ENCODE measurements at regions not wholly inside any gene's neighbourhood (a gene's known extent, or its start where the extent isn't known, plus 50 kb on each side); places are given as distances from the start of the nearest gene placed in this dataset.

- no peak for DNase-seq (ENCODE audit: low spot score)
These were observed 169.2 kb downstream of the NOC3L start for GRCh38 chr10:94193466-94193924.

DNA sequence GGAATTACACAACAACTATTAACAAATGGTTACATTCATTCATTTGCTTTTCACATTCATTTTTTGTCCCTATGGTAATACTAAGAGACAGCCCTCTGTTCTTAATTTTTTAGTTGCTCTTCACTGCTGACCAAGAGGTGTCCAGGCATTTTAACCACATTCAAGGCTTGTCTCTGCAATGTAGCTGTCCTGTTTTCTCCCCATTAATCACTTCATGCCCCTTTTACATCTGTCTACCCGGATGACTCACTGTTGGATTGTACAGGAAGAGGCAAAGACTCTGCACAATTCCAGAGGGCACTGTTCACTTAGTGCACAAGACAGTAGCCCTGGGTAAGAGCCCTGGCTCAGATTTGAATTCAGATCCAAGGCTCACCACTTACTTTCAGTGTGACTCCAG lies 168.5 kb downstream of the NOC3L start:
- no peak for DNase-seq (ENCODE audit: low spot score)

DNA sequence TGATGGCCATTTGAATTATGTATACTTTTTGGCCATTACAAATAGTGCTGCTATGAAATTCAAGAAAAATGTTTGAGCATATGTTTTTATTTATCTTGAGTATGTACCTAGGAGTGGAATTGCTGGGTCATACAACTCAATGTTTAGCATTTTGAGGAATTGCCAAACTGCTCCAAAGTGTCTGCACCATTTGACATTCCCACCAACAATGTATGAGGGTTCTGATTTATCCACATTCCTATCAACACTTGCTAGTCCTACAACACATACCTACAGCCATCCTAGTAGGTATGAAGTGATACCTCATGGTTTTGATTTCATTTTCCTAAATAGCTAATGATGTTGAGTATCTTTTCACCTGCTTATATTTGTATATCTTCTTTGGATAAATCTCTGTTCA lies 165.5 kb downstream of the NOC3L start:
- no peak for DNase-seq (ENCODE audit: low spot score)

DNA sequence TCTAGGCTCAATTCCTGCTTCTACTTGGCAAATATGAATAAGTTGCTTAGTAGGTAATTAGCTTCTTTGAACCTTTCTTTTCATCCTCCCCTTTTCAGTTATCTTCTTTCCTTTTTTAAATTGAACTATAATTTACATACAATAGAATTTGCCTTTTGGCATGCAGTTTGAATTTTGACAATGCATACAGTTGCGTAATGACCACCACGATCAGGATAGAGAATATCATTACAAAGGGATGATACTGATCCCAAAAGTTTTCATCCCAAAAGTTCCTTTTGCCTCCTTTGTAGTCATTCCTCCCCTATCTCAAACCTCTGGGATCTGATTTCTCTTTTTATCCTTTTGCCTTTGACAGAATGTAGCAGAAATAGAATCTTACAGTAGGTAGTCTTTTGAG lies 164.4 kb downstream of the NOC3L start:
- no peak for DNase-seq (ENCODE audit: low spot score)

DNA sequence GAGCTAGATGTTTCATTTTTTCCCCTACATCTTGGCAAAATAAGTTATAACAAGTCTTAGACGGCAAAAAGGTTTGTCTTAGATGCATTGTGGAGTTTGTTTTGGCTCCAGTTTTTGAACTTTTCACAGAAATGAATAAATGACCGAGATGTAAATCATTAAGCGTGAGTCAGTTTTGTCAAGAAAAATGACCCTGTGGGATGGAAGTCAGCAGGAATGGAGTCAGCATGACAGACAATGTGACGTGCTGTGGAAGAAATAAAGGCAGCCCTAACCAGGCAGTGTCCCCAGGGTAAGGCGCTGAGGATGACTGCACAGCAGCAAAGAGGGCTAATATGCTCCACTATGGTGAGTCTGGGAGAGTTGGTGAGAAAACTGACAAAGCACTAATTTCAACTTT lies 163.2 kb downstream of the NOC3L start:
- no peak for DNase-seq (ENCODE audit: low spot score)

- DNase-seq (ENCODE audit: low spot score): no peak
These were observed 162.4 kb downstream of the NOC3L start for GRCh38 chr10:94200146-94200837.

GRCh38 chr10:94205396-94205831 lies 157.3 kb downstream of the NOC3L start:
- DNase-seq (ENCODE audit: low spot score): no peak

GRCh38 chr10:94206176-94206575 lies 156.6 kb downstream of the NOC3L start:
- no peak for DNase-seq (ENCODE audit: low spot score)

DNA sequence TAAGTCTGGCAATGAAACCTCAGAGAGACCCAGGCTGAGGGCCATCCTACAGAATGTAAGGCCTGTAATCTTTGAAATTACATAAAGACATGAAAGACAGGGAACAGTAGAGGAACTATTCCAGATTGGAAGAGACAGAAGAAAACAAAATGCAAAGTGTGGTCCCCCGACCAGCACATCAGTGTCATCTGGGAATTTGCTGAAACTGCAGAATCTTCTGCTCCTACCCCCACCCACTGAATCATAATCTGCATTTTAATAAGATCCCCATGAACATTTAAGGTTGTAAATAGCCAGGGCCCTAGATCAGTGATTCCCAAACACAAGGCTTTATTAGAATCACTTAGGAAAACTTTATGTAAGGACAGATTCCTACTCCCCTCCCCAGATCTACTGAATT lies 154.4 kb downstream of the NOC3L start:
- DNase-seq (ENCODE audit: low spot score): no peak

GRCh38 chr10:94210440-94211168 lies 152.1 kb downstream of the NOC3L start:
- DNase-seq (ENCODE audit: low spot score): no peak

GRCh38 chr10:94211169-94211510 lies 151.6 kb downstream of the NOC3L start:
- no peak for DNase-seq (ENCODE audit: low spot score)

DNA sequence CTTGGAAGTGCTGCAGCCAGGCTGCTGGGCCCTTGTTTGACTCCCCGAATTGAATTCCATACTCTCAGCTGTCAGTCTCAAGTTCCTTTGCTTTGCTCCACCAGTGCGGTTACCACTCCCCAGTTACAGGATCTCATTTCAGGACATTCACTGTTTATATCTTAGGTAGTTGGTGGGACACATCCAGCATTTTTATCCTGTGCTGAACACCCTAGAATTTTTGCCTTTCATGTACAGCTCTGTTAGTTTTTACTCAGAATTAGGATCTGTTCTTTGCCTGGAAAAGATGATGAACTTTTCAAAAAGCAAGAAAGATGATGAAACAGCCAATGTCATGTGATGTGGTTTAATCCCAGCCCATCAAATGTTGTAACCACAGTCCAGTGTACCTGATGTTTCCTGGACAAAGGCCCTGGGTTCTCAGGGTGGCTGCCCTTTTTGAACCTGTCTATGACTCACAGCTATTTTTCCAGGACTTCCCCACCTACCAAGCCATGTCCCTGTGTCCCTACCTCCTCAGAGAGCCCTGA lies 149.7 kb downstream of the NOC3L start:
- no peak for DNase-seq (ENCODE audit: low spot score)

DNA sequence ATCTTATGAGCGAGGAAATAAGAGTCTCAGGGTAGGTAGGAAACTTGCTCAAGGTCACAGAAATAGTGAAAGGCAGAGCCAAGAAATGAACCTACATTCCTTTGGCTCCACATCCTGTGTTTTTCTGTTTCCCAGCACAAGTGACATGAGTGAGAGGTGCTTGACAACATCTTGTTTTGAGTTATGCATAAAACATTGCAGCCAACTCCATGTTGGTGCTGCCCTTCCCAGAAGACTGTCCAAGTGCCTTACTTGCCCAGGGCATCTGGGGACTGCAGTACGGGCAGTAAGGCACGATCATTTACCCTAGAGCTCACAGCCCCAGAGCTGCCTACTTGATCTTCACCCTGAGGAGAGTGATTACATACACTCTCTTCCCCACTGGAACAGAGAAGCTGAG lies 148.8 kb downstream of the NOC3L start:
- DNase-seq (ENCODE audit: low spot score): no peak

GRCh38 chr10:94214481-94214893 lies 148.3 kb downstream of the NOC3L start:
- no peak for DNase-seq (ENCODE audit: low spot score)

GRCh38 chr10:94216201-94216600 lies 146.5 kb downstream of the NOC3L start:
- no peak for DNase-seq (ENCODE audit: low spot score)

GRCh38 chr10:94217411-94217810 lies 145.3 kb downstream of the NOC3L start:
- no peak for DNase-seq (ENCODE audit: low spot score)

- no peak for DNase-seq (ENCODE audit: low spot score)
These were observed 144.1 kb downstream of the NOC3L start for GRCh38 chr10:94218493-94219183.

DNA sequence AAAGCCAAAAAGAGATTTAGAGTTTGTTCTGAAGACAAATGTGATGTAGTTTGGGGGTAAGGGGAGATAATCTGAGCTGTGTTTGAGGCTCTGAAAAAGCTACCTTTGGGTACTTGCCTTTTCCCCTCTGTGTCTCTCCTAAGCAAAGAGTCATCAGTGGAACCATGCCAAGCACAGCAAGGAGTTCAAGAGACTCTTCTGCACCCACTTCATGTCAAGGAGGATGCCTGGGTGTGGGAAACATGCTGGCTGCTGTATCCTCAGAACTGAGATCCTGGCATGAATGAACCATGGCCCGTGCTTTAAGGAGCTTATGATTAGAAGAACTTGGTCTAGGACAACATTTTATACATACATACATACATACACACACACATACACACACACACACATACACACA lies 142.9 kb downstream of the NOC3L start:
- no peak for DNase-seq (ENCODE audit: low spot score)

DNA sequence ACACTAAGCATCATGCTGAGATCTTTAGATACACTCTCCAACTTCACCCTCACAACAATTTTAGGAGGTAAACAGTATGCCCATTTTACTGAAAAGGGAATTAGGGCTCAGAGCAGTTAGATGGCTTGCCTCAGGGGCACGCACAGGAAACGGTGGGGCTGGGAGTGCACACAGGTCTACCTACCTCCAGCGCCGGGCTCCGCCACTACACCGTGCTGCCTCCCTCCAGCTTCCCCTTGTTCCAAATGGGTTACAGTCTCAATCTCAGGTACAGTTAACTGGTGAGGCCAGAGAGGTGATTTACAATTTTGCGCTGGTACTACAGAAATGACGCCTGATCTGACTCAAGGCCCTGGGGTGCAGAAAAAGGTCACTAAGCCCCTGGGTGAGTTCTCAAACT lies 142.0 kb downstream of the NOC3L start:
- no peak for DNase-seq (ENCODE audit: low spot score)

DNA sequence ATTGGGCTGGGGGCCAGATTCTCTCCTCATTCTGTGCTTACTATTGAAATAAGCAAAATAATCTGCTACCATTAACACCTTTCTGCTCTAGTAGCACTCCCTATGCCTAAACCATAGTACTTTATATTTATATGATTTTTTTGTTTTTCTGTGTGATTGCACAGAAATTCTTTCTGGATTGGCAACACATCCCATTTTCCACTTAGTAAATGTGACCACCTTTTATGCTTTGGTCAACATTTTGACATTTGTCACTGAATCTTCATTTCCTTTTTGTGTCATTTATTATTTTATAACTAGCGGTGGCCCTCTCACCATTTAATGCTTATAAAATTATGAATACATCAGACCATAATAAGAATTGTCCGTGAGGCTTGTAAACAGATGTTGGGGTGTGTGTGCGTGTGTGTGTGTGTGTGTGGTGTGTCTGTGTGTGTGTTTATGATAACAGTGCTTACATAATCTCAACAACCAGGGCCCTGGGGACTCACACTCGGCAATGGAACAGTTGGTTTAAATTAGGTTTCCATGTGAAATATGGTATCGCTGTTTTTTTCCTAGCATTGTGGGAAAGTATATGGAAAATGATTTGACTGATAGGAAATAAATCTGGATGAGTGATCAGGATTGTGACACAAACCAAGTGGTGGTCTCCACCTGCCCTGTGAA lies 138.9 kb downstream of the NOC3L start:
- DNase-seq (ENCODE audit: low spot score): no peak

DNA sequence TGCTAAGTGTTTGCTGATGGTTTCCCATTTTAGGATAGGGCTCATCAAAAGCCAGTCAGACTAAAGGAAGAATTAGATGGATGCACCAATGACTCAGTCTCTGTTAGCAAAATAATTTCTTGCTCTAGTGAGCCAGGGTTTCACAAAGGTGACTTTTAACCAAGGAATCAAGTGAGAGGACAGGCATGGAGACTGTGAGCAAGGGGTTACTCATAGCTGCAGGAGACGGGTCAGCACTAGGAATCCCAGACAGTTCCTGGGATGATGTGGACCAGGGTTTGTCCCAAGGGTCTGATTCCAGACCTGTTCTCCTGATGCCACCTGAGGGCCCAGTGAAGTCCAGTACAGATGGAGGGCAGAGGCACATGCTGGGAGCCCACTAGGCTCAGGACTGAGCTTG lies 138.1 kb downstream of the NOC3L start:
- DNase-seq (ENCODE audit: low spot score): no peak

DNA sequence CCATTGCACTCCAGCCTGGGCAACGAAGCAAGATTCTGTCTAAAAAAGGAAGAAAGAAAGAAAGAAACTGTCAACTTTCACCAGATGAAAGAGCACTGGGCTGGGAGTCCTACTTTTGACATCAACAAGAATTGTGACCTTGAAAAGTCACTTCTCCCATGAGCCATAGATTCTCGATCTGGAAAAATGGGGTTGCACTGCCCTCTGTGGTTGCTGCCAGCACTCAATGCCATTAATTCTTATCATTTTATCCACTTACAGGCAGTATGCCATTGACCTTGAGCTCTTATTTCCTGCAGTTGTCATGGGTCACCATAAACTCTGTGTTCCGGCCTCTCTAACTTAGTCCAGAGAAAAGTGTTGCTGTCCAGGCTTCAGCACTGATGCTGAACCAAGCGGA lies 137.2 kb downstream of the NOC3L start:
- peak; percentile 4 for DNase-seq (ENCODE audit: low spot score)

Data from NAMALWA (cell line).